SHP77 treated with DMSO at 0.1 percent for 48 hours (cell line): ENCODE measurements at regions not wholly inside any gene's neighbourhood (a gene's known extent, or its start where the extent isn't known, plus 50 kb on each side); places are given as distances from the start of the nearest gene placed in this dataset.
A peak's percentile ranks its signal among the peaks of the same experiment; 100 is the strongest.

Experiments
- DNase-seq: peaks from one replicate; lab custom pipeline; 2025; lab: John Stamatoyannopoulos, UW

GRCh38 chr17:77746393-77746792 is 212.1 kb upstream of the TNRC6C start:
- no peak for DNase-seq

- DNase-seq, result no peak
Measured at GRCh38 chr17:77746896-77747554, 211.5 kb upstream of the TNRC6C start.

DNA sequence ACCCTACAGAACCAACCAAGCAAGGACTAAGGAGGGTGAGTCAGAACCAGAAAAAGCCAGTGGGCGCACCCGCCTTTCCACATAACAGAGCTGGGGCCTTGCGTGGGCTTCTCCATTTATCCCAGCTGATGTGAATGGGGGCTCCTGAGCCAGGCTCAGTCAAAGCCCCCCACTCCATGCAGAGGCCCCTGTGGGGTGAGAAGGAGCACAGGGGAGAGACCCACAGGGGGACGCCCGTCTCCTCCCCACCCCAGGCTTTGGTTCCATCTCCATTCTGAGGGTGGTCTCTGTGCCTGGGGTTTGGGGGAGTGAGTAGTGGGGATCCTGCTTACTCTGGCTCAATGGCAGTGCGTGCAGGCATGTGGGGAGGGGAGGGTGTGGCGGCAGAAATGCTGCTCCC is 210.1 kb upstream of the TNRC6C start:
- no peak for DNase-seq

GRCh38 chr17:77749321-77749751 is 209.2 kb upstream of the TNRC6C start:
- DNase-seq, result no peak

GRCh38 chr17:77749989-77750388 is 208.5 kb upstream of the TNRC6C start:
- no peak for DNase-seq

DNA sequence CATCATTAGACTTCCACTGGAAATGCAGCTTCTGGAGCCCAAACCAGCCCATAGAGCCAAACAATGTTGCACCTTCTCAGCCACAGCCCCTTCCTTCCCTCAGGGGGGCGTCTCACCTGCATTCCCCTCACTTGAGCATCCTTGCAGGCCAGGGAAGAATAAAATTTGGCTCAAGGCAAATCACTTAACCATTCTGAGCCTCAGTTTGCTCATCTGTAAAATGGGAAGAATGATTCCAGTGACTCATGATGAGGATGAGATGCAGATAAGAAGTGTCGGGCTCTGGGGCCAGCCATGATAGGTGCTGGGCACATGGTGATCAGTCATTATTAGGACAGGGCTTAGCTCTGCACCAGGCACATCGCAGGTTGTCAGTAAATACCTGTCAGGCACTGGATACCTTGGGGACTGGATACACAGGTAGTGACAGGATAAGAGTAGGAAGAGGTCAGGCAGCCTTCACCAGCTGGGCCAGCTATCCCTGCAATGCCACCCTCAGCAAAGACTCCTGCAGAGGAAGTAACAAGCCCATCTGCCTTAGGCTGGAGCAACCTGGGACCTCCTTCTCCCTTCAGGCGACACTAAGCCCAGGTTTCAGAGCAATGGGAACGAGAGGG is 208.0 kb upstream of the TNRC6C start:
- DNase-seq, result no peak

DNA sequence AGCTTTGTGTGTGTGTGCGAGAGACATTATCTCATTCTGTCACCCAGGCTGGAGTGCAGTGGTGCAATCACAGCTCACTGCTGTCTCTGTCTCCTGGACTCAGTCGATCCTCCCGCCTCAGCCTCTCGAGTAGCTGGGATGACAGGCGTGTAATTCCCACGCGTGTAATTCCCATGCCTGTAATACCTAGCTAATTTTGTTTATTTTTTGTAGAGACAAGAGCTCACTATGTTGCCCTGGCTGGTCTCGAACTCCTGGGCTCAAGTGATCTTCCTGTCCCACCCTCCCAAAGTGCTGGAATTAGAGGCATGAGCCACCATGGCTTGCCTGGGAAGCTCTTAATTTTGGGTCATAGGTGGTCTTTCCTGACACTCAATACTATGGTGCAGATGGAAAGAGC is 205.3 kb upstream of the TNRC6C start:
- DNase-seq, result no peak

DNA sequence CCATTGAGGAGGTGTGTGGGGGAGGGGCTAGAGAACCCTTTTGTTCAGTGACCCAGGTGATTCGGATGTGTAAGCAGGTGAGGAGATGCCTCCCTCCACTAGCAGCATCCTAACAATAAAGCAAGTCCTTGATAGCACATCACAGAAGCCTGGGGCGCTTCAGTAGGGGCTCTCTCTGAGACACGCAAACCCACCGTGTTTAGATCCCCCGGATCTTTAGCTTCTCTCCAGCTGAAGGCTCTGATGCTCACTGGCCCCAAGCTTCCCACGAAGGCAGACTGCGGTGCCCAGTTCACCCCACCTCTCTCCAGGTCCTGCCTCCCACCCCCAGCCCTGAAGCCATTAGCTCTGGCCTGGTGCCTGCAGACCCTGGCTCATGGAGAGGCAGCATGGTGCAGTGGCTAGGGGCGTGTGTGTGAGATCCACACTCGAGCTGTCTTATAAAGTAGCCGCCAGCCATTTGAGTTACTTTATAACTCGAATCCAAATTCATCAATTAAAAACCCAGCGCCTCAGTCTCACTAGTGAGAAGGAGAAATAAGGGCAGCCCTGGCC is 204.7 kb upstream of the TNRC6C start:
- DNase-seq, result no peak

DNA sequence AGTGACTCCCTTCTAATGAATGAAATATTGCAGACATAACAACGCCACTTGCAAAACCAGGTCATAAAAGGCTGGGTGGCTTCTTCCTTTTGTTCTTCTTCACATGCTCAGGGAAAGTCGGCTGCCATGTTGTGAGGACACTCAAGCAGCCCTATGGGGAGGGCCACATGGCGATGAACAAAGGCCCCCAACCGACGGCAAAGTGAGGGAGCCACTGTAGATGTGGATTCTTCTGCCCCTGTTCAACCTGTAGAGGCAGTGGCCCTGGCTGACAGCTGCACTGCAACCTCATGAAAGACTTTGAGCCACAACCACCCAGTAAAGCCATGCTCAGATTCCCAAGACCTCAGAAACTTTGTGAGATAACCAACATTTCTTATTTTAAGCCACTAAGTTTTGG is 203.5 kb upstream of the TNRC6C start:
- DNase-seq, result no peak

DNA sequence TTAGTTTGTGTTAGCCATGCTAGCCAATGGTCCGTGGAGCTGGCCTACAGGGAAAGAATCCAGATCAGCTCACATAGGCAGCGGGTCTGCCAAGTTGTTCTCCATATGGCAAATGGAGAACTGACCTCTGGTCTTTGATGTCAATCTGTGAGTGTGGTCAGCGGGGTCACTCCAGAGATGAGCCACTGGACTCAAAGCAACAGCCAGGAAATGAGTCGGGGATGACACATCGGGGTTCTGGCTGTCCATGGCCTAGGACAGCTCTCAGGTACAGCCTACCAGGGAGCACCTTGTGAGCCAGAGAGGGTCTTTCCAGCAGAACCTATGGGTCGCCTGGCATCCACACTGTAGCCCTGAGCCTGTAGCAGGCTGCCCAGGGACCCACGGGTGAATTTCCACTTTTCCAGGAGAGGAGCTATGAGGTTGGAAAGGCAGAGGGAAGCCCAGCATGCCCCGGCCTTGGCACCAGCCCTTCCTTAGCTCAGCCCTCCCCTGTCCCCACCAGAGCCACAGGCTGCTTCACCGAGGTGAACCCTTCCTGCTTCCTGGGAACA is 203.0 kb upstream of the TNRC6C start:
- DNase-seq, result no peak

DNA sequence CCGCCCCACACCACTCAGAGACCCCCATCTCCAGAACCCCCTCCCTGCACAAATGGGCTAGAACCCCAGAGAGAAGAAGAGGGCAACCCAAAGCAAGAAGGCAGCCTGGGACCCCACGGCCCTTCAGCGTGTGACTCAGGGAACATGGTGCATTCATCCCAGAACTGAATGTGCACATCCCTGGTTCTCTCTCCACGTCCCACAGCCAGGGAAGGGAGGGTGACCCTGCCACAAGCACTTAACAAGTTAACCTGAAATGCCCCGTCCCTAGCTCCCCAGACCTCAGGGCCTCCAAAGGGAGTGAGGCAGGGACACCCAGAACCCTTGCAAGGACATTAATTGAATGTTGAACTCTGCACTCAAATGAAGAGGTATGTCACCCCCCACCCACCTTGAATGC is 202.5 kb upstream of the TNRC6C start:
- no peak for DNase-seq

DNA sequence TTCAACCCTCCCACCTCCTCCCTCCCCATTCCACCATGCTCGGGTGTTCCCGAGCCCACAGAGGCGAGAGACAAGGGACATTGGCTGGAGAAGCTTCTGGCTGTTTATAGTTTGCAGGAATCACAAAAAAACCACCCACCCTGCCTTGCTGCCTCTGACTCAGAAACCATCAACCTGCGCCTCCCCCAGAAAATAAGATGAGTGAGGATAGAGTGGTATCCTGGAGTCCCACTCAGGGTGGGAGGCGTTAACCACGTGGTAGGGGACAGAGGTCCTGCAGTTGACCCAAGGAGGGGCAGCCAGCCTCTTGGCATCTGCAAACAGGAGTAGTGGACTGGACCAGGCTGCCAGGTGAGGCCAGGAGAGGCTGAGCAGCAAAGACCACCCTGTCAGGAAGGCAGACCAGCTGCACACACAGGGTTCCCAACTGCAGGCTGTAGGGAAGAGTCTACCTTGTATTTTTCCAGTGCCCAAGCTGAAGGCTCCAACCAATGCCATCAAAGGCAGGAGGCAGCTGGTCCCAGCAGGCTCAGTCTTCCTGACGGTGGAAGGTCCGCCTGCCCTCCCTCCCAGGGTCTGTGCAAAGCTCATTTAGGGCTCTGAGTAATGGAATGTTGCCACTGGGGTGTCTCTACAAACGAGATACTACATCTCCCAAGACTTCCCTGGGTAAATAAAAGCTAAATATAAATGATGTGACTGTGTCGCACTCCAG is 201.5 kb upstream of the TNRC6C start:
- no peak for DNase-seq

GRCh38 chr17:77757561-77757898 is 201.0 kb upstream of the TNRC6C start:
- no peak for DNase-seq

- no peak for DNase-seq
Measured at GRCh38 chr17:77763023-77763422, 195.5 kb upstream of the TNRC6C start.

DNA sequence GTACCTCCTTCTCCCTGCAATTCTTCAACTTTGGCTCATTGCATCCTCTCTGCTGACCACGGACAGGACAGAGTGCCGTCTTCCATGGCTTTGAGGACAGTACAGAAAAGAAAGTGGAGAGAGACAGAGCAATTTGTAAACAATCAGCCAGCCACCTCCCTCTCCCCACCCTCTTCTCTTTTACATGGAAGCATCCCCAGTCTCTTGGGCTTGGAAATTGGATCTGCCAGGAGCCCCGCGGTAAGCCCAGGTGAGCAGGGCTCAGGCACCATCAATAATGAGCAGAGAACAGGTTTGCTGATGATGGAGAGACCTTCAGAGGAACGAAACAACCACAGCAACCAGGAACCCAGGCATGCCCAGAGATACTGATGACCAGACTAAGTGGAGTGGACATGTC is 194.9 kb upstream of the TNRC6C start:
- DNase-seq, result no peak

DNA sequence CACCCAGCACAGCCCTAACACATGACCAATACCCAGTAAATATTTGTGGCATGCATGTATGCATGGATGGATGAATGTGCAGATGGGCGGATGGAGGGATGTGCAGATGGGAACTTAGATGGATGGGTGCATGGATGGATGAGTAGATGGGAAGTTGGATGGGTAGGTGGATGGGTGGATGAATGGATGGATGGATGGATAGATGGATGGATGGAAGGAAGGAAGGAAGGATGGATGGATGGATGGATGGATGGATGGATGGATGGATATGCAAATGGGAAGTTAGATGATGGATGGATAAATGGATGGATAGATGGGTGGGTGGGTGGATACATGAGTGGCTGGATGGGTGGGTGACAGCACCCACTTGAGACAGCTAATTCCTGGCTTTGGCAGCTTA is 193.2 kb upstream of the TNRC6C start:
- no peak for DNase-seq

DNA sequence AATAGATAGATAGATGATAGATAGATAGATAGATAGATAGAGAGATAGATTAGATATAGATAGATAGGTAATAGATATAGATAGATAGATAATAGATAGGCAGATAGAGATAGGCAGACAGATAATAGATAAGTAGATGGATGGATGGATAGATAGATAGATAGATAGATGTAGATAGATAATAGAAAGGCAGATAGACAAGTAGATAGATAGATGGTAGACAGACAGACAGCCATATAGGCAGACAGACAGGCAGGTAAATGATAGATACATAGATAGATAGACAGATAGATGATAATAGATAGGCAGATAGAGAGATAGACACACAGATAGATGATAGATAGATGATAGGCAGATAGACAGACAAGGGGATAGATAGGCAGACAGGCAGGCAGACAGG is 191.4 kb upstream of the TNRC6C start:
- DNase-seq, result no peak

- peak; percentile 43 for DNase-seq
Measured at GRCh38 chr17:77768248-77768852, 190.2 kb upstream of the TNRC6C start.

GRCh38 chr17:77769215-77769614 is 189.3 kb upstream of the TNRC6C start:
- peak; percentile 95 for DNase-seq

DNA sequence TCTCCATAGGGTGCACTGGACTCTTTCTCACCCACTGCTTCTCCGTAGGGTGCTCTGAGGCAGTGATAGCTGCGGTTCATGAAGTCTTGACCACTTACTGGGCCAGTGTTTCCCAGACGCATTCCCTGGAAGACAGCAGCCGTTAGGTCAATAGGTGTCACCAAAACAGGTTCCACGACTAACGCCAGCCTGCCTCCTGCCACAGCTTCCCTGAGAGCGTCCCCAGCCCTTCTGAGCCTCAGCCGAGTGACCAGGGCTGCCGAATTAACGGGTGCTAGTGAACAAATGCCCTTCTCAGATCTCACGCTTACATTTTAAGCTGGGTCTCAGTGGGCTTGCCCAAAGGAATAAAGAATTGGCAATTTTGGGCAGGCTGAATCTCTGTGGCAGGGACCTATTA is 188.7 kb upstream of the TNRC6C start:
- DNase-seq, result no peak

DNA sequence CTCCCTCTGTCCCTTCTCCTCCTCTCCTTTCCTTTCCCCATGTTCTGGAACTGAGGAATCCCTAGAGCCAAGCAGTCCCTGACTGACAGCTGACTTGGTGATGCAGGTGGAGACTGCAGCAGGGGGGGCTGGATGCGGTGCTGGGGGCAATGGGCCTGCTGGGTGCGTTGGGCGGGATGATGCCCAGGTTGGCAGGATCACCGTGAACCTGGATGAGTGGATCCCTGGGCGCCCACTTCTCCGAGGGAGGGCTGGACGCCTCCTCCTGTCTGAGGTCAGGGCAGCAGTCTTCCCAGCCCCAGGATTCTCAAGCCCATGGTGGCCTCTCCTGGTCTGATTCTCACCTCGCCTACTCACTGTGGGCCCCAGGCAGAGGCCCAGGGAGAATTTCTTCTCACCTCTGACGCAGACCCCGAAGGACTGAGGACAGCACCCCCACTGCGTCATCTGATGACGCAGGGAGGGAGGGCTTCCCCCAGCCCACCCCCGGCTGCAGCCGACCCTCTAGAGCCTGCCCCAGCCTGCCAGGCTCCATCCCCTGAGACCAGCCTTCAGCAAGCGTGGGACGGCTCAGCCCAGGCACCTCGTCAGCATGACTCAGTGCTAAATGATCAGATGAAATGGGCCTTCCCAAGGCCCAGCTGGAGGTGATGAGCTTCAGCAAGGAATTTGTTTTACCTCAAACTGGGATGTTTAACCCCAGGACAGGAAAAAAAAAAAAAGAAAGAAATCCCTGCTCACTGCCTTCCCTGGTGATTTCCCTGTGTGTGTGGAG is 188.0 kb upstream of the TNRC6C start:
- DNase-seq, result no peak

GRCh38 chr17:77771145-77771544 is 187.4 kb upstream of the TNRC6C start:
- no peak for DNase-seq
